SK-N-SH treated with all-trans-retinoic acid at 6 μM for 48 hours (cell line): ENCODE measurements at regions not wholly inside any gene's neighbourhood (a gene's known extent, or its start where the extent isn't known, plus 50 kb on each side); places are given as distances from the start of the nearest gene placed in this dataset.

Experiments
- ATAC-seq: fragments of 200-7000 bp; cut with Tn5 transposase; 3 replicates; pipeline ENCODE4 v1.9.1; 2020; ENCODE audit warnings: mild to moderate bottlenecking, moderate library complexity
- ARNTL ChIP-seq: fragments of 450-650 bp; formaldehyde crosslinking; IDR thresholded peaks from 2 replicates; pipeline ENCODE4 v1.5.0; 2020; ENCODE audit warnings: low read depth, mild to moderate bottlenecking, moderate library complexity, borderline replicate concordance
- BACH2 ChIP-seq: fragments of 250-450 bp; sonication (Bioruptor Pico); IDR thresholded peaks from 2 replicates; pipeline ENCODE4 v1.9.0; 2021; ENCODE audit warnings: mild to moderate bottlenecking, borderline replicate concordance
- CREB5 ChIP-seq: fragments of 250-450 bp; sonication (Bioruptor Pico); IDR thresholded peaks from 2 replicates; pipeline ENCODE4 v1.5.1; 2020; ENCODE audit warnings: low read depth, mild to moderate bottlenecking, moderate library complexity
- CSDC2 ChIP-seq: fragments of 250-450 bp; sonication (Bioruptor Pico); IDR thresholded peaks from 2 replicates; pipeline ENCODE4 v1.5.0; 2020; ENCODE audit warnings: mild to moderate bottlenecking, moderate library complexity
- CSRNP3 ChIP-seq: fragments of 250-450 bp; sonication (Bioruptor Pico); IDR thresholded peaks from 2 replicates; pipeline ENCODE4 v1.5.1; 2021; ENCODE audit warnings: mild to moderate bottlenecking, moderate library complexity
- ESRRG ChIP-seq: fragments of 250-450 bp; sonication (Bioruptor Pico); IDR thresholded peaks from 2 replicates; pipeline ENCODE4 v1.6.1; 2021; ENCODE audit warnings: mild to moderate bottlenecking
- GLIS3 ChIP-seq: fragments of 250-450 bp; sonication (Bioruptor Pico); IDR thresholded peaks from 2 replicates; pipeline ENCODE4 v1.5.0; 2020; ENCODE audit warnings: mild to moderate bottlenecking, moderate library complexity
- ISL1 ChIP-seq: fragments of 250-450 bp; sonication (Bioruptor Pico); IDR thresholded peaks from 2 replicates; pipeline ENCODE4 v2.1.2; 2022; ENCODE audit warnings: mild to moderate bottlenecking, moderate library complexity
- OSR1 ChIP-seq: fragments of 250-450 bp; sonication (Bioruptor Pico); IDR thresholded peaks from 2 replicates; pipeline ENCODE4 v1.8.0; 2022; ENCODE audit warnings: moderate library complexity, mild to moderate bottlenecking, inconsistent platforms
- PATZ1 ChIP-seq: fragments of 250-450 bp; sonication (Bioruptor Pico); IDR thresholded peaks from 2 replicates; pipeline ENCODE4 v1.8.0; 2020; ENCODE audit warnings: mild to moderate bottlenecking, moderate library complexity, borderline replicate concordance
- POU6F1 ChIP-seq: fragments of 250-450 bp; sonication (Bioruptor Pico); IDR thresholded peaks from 2 replicates; pipeline ENCODE4 v1.8.0; 2021; ENCODE audit warnings: low read depth, mild to moderate bottlenecking, moderate library complexity, borderline replicate concordance
- PPARA ChIP-seq: fragments of 250-450 bp; sonication (Bioruptor Pico); IDR thresholded peaks from 2 replicates; pipeline ENCODE4 v1.5.0; 2020; ENCODE audit warnings: mild to moderate bottlenecking, borderline replicate concordance
- RARB ChIP-seq: fragments of 250-450 bp; sonication (Bioruptor Pico); IDR thresholded peaks from 2 replicates; pipeline ENCODE4 v1.8.0; 2021; ENCODE audit warnings: mild to moderate bottlenecking, moderate library complexity
- SNAI2 ChIP-seq: fragments of 250-450 bp; sonication (Bioruptor Pico); IDR thresholded peaks from 2 replicates; pipeline ENCODE4 v1.5.0; 2020; ENCODE audit warnings: mild to moderate bottlenecking, moderate library complexity
- TCF4 ChIP-seq: fragments of 250-450 bp; sonication (Bioruptor Pico); IDR thresholded peaks from 2 replicates; pipeline ENCODE4 v1.8.0; 2021; ENCODE audit warnings: mild to moderate bottlenecking, moderate library complexity, borderline replicate concordance
- TSHZ2 ChIP-seq: fragments of 250-450 bp; sonication (Bioruptor Pico); IDR thresholded peaks from 2 replicates; pipeline ENCODE4 v1.5.0; 2020; ENCODE audit warnings: mild to moderate bottlenecking, moderate library complexity
- ZFP3 ChIP-seq: fragments of 250-450 bp; sonication (Bioruptor Pico); IDR thresholded peaks from 2 replicates; pipeline ENCODE4 v1.5.0; 2020; ENCODE audit warnings: mild to moderate bottlenecking, moderate library complexity
- ZFP30 ChIP-seq: fragments of 450-650 bp; formaldehyde crosslinking; IDR thresholded peaks from 2 replicates; pipeline ENCODE4 v1.5.0; 2022; ENCODE audit warnings: mild to moderate bottlenecking, moderate library complexity
- ZNF565 ChIP-seq: fragments of 450-650 bp; formaldehyde crosslinking; conservative IDR thresholded peaks from 2 replicates; pipeline ENCODE4 v1.5.0; 2020; ENCODE audit warnings: low read depth, mild to moderate bottlenecking, moderate library complexity
- ZNF70 ChIP-seq: fragments of 450-650 bp; formaldehyde crosslinking; IDR thresholded peaks from 2 replicates; pipeline ENCODE4 v1.5.0; 2020; ENCODE audit warnings: mild to moderate bottlenecking, moderate library complexity
- ZNF8 ChIP-seq: fragments of 450-650 bp; formaldehyde crosslinking; IDR thresholded peaks from 2 replicates; pipeline ENCODE4 v1.5.0; 2020; ENCODE audit warnings: mild to moderate bottlenecking, moderate library complexity

GRCh38 chr11:112343368-112344039 is 82.8 kb upstream of the PLET1 start:
- ATAC-seq: no peak; the same call in 2 of the 3 replicates
- no peak for TF ChIP-seq ZFP3 (CRISPR knock-in tag)
- peak; percentile 34; the same call in 1 of the 2 replicates for TF ChIP-seq TCF4 (CRISPR knock-in tag)
- peak; percentile 73 for TF ChIP-seq ZNF70 (CRISPR knock-in tag)
- TF ChIP-seq CREB5: no peak
- no peak for TF ChIP-seq OSR1 (CRISPR knock-in tag)
- no peak for TF ChIP-seq CSRNP3 (CRISPR knock-in tag)
- TF ChIP-seq ZFP30 (CRISPR knock-in tag): no peak
- TF ChIP-seq ISL1 (CRISPR knock-in tag): no peak

GRCh38 chr11:112344040-112344413 is 83.4 kb upstream of the PLET1 start:
- TF ChIP-seq POU6F1 (no peak), RARB (CRISPR knock-in tag) (no peak), ZFP3 (CRISPR knock-in tag) (no peak), CSDC2 (CRISPR knock-in tag) (no peak), ZNF565 (CRISPR knock-in tag) (no peak), TSHZ2 (CRISPR knock-in tag) (no peak), PPARA (CRISPR knock-in tag) (no peak), BACH2 (CRISPR knock-in tag) (no peak), ZNF8 (CRISPR knock-in tag) (no peak), CREB5 (no peak), ISL1 (CRISPR knock-in tag) (no peak), ESRRG (no peak), ARNTL (CRISPR knock-in tag) (no peak), PATZ1 (CRISPR knock-in tag) (no peak), SNAI2 (CRISPR knock-in tag) (no peak), ZNF70 (CRISPR knock-in tag) (no peak), TCF4 (CRISPR knock-in tag) (no peak), ZFP30 (CRISPR knock-in tag) (no peak), GLIS3 (CRISPR knock-in tag) (no peak), OSR1 (CRISPR knock-in tag) (no peak)
- no peak for ATAC-seq
